CD4-positive, alpha-beta T cell treated with Interferon alpha-2 for 1 hour (primary cell): ENCODE measurements at regions not wholly inside any gene's neighbourhood (a gene's known extent, or its start where the extent isn't known, plus 50 kb on each side); places are given as distances from the start of the nearest gene placed in this dataset.
"Not testable (repeated sequence)": the region's sequence is repeated elsewhere in the genome, so short reads cannot be mapped to it uniquely, and the experiment has no call there.

Source experiments
- DNase-seq, 2 donors: peaks; one replicate each; pipeline ENCODE4 v3.0.0-alpha.2; 2020 to 2022

DNA sequence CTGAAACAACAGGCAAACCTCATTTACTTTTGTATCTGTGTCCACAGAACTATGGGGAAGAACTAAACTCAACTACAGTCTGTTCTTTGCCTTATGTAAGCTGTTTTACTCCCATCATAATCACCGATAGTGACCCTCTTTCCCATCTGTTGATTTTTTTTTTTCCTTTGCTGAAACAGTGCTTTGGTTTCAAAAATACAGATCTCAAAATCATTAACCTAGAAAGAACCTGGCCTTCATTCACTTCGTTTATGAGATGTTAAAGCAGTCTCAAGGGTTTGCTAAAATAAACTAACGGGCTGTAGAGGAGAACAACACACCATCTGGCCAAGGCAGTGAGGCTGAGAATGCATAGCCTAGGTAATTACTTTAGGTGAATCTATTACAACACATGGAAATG, 706.6 kb upstream of the ZNF608 start:
- DNase-seq, result no peak

GRCh38 chr5:125455041-125455440, 708.6 kb upstream of the ZNF608 start:
- no peak for DNase-seq

DNA sequence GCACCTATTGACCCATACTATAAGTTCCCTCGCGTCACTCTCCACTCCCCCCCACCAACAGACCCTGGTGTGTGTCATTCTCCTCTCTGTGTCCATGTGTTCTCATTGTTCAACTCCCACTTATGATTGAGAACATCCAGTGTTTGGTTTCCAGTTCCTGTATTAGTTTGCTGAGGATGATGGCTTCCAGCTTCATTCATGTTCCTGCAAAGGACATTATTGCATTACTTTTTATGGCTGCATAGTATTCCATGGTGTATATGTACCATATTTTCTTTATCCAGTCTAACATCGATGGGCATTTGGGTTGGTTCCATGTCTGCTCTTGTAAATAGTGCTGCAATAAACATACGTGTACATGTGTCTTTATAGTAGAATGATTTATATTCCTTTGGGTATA, 709.6 kb upstream of the ZNF608 start:
- DNase-seq, result not testable (repeated sequence)

DNA sequence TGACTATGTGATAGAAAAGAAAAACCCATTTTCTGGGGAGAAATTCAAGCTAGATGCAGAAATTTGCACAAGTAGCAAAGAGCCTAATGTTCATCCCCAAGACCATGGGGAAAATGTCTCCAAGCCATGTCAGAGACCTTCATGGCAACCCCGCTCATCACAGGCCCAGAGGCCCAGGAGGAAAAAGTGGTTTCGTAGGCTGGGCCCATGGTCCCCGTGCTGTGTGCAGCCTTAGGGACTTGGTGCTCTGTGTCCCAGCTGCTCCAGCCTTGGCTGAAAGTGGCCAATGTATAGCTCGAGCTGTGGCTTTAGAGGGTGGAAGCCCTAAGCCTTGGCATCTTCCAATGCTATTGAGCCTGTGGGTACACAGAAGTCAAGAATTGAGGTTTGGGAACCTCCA, 711.2 kb upstream of the ZNF608 start:
- no peak for DNase-seq

- DNase-seq, result not testable (repeated sequence)
Observed at GRCh38 chr5:125458949-125459348, 712.5 kb upstream of the ZNF608 start.

- no peak for DNase-seq
Observed at GRCh38 chr5:125461641-125462072, 715.2 kb upstream of the ZNF608 start.

DNA sequence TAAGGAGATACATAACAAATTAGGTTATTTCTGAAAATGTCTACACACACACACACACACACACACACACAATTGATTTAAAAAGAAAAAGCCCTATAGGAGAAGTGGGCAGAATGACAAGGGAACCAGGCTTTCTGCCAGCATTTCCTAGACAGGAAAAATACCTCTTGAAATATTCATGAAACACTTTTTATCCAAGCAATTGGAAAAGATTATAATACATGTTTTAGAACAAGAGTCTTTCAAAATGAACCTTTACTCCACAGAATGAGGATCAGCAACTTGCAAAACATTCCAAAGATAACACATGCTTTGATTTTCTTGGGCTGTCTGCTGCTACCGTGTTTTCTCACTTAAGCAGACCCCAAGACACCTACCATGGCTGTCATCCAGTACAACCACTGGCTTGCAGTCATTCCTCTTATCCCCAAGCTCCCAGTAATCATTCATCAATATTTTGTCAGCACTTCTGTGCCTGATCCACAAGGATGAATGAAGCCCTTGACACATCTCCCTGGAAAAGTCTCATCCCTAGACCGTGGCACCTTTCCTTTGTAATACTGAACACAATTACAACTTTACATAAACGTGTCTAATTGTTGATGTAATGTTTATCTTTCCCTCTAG, 717.1 kb upstream of the ZNF608 start:
- no peak for DNase-seq

- no peak for DNase-seq
Observed at GRCh38 chr5:125464847-125465432, 718.5 kb upstream of the ZNF608 start.

DNA sequence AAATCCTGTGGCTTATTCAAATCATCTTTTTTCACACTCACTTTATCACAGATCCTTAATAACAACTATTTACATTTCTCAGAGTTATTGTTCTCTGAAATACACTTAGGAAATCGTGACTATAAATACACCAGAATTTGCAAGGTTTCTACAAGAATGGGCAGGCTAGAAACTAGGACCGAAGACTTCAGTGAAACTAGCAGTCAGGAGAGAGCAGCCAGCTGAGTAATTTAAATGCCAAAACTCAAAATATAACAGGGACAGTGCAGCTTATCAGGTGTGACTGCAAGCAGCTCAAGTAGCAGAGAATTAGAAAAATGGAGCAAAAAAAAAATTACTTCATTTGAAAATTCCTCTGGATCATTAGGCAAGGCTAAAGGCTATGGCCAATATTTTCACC, 719.3 kb upstream of the ZNF608 start:
- no peak for DNase-seq

- no peak for DNase-seq
Observed at GRCh38 chr5:125467222-125467621, 720.8 kb upstream of the ZNF608 start.

- no peak for DNase-seq
Observed at GRCh38 chr5:125470280-125470902, 724.0 kb upstream of the ZNF608 start.

DNA sequence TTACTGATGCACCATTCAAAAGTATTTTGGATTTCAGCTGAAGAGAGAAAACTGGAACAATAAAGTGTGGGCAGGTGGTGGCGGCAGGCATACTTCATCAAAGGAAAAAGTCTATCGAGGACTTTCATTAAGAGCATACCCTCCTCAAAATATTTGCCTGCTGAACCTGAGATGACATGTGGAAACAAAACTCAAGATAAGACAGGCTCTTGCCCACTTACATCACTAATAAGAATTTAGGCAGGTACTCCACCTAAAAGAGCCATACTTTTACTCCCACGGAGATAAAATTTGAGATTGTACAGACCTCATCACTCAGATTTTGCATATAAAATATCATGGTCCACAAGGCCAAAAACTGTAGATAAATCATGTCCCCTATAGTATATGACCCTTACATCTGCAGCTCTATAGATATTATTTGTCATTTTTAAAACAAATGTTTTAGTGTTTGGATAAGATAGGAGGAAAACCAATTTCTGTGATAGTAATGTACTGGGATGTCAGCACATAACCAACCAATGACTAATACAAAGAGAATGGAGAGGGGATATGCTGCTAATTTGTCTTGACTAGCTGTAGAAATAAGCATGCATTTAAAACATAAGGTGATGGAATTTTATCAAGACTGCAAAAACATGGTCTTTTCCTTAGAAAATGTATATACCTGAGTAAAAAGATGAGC, 730.6 kb upstream of the ZNF608 start:
- no peak for DNase-seq

- no peak for DNase-seq
Observed at GRCh38 chr5:125477586-125477975, 731.1 kb upstream of the ZNF608 start.

DNA sequence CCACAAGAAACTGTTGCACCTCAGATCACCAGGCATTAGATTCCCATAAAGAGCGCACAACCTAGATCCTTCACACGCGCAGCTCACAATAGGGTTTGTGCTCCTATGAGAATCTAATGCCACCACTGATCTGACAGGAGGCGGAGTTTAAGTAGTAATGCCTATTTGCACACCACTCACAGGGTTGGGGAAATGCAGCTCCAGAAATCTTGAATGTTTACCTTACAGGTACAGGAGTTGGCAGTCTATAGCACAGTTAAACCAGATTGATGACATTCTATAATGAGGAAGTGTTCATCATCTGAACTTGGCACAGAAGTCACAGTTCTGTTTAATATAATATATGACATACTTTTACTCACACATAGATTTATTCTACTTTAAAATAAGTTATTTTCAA, 732.2 kb upstream of the ZNF608 start:
- no peak for DNase-seq

DNA sequence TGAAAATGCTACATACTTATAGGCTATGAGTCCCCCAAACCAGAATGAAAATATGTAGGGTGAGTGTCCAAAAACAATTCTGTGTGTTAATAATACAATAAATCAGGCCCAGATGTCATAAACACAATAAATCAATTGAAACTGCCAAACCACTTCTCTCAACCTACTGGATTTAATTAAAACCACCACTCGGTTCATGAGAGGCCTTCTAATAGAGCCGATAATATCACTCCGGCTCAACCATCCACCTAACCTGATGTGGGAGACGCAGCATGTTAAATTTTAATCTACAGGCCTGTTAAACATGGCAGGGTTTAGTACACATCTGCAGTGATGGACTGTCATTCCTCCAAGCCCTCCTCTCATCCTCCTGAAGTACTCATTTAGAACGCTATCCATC, 734.5 kb upstream of the ZNF608 start:
- DNase-seq, result no peak

GRCh38 chr5:125481506-125482465, 735.3 kb upstream of the ZNF608 start:
- DNase-seq, result no peak

- no peak for DNase-seq
Observed at GRCh38 chr5:125483609-125484008, 737.2 kb upstream of the ZNF608 start.

DNA sequence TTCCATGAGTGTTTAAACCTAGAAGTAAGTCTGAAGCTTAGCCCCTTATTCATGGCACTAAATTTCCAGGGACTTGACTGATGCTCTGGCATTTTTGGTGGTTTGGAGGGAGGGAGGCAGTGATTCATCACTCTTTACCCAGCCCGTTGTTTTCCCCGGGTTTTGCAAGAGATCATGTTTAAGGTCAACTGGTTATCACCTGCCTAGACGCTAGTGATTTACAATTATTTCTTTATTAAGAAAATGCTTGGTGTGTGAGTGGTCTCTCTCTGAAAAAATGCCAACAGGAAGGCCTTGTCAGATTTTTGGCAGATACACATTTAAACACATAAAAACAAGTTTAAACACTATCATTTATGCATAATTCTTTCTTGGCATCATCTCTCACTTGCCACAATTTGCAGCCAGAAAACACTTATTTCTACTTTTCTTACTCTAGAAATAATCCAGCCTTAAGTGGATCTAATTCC, 737.9 kb upstream of the ZNF608 start:
- no peak for DNase-seq

GRCh38 chr5:125484742-125485641, 738.6 kb upstream of the ZNF608 start:
- no peak for DNase-seq

DNA sequence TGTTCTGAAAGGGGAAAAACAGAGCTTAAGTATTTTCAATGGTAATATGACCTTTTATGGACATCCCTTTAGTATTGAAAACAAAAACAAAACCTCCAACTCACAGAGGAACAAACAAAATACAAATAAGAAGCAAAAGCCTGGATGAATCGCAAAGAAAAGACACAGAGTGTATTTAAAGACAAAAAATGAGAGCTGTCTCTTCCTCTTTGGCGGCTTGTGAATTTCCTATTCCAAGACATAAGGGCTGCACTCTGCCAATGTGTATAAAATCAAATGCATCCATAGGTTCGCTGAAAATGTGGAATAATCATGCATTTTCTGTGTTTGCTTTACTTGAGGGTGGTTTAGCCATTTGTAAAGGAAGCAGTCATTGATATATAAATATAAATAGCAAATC, 739.3 kb upstream of the ZNF608 start:
- no peak for DNase-seq

GRCh38 chr5:125486634-125487033, 740.2 kb upstream of the ZNF608 start:
- no peak for DNase-seq

GRCh38 chr5:125487231-125487630, 740.8 kb upstream of the ZNF608 start:
- no peak for DNase-seq
